ENCODE measurements at regions not wholly inside any gene's neighbourhood (a gene's known extent, or its start where the extent isn't known, plus 50 kb on each side); places are given as distances from the start of the nearest gene placed in this dataset.
"Not testable (repeated sequence)": the region's sequence is repeated elsewhere in the genome, so short reads cannot be mapped to it uniquely, and the experiment has no call there.

DNA sequence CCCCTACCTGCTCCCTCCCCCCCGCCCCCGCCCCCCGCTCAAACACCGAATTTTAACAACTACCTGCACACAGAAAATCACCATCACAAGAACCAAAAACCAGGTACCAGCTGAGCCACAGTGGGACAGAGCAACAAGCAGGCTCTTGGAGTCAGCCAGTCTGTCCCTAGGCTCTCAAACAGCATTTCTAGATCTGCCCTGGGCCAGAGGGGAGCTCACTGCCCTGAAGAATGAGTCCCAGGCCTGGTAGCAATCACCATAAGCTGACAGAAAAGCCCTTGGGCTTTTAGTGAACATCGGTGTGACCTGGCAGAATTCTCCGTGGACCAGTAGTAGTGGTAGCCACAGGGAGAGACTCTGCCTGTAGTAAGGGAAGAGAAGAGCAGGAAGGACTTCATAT, 58.3 kb downstream of the C11orf87 start:
- DNase-seq: no peak

DNA sequence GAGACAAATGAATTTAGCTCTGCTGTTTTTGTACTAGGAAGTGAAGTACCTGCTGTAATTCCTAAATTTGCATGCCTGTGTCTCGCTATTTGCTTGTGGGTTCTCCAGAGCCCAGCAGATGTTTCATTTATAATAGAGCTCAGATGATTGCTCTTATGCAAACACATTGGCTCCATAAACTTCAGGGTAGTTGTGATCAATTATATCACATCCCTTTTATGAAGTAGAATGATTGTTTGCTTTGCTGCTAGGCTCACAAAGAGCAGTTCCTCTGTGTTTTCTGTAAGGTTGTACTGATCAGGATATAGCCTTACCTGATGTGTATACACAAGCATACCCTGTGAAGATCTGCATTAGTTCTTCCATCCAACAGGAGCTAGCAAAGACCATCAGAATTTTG, 64.1 kb downstream of the C11orf87 start:
- peak; percentile 85 for DNase-seq

- no peak for DNase-seq
These were observed 69.1 kb downstream of the C11orf87 start for GRCh38 chr11:109490953-109491635.

- DNase-seq: no peak
These were observed 84.1 kb downstream of the C11orf87 start for GRCh38 chr11:109506115-109506514.

- DNase-seq: no peak
These were observed 85.3 kb downstream of the C11orf87 start for GRCh38 chr11:109507331-109507730.

GRCh38 chr11:109507836-109508561, 86.0 kb downstream of the C11orf87 start:
- no peak for DNase-seq

- no peak for DNase-seq
These were observed 87.0 kb downstream of the C11orf87 start for GRCh38 chr11:109508943-109509342.

- no peak for DNase-seq
These were observed 88.3 kb downstream of the C11orf87 start for GRCh38 chr11:109510316-109510715.

DNA sequence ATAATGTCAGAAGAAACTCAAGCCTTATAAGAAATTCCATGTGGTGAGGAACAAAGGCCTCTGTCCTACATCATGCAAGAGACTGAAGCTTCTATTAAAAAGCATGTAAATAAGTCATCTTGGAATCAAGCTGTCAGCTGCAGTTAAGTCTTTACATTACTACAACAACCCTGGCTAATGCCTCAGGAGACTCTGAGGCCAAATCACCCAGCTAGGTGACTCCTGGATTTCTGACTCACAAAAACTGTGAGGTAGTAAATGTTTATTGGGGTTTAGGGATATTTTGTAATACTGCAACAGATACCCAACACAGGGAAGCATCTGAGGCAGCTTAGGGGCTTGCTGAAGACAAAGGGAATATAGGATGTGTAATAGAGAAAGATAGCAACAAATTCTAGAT, 89.6 kb downstream of the C11orf87 start:
- DNase-seq: no peak

DNA sequence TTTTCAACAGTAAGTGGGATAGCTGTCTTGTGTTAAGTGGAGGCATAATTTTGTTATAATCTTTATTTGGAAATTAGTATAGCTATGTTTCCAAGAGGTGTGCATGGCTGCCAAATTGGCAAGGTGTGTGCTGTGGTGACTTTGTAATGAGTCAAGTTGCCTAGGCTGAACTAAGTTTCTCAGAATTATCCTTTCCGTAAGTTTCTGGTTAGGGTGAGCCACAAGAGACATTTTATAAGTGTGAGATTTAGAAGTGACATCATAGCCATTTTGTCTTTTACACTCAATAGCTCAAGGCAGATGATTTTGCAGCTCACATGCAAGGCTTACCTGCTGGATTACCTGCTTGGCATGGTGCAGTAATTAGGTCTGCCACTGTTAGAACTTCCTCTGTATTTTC, 90.3 kb downstream of the C11orf87 start:
- DNase-seq: no peak

DNA sequence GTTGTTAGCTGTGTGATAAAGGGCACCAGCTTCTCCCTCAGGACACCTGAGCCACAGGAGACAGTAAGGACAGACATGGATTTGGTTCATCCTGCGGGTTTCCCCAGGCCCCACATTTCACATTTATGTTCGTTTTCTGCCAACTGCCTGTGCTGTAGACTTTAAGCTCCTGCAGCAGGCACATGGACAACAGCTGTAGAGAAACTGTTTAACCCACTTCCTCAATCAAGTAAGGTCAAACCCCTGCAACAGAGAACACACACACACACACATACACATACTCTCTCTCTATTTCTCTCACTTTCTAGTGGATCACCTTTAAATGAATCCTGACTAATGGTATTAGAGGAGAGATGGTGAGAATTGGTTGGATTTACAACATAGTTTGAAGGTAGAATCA, 90.7 kb downstream of the C11orf87 start:
- no peak for DNase-seq

- DNase-seq: no peak
These were observed 92.5 kb downstream of the C11orf87 start for GRCh38 chr11:109514313-109515018.

- no peak for DNase-seq
These were observed 97.3 kb downstream of the C11orf87 start for GRCh38 chr11:109519253-109519652.

DNA sequence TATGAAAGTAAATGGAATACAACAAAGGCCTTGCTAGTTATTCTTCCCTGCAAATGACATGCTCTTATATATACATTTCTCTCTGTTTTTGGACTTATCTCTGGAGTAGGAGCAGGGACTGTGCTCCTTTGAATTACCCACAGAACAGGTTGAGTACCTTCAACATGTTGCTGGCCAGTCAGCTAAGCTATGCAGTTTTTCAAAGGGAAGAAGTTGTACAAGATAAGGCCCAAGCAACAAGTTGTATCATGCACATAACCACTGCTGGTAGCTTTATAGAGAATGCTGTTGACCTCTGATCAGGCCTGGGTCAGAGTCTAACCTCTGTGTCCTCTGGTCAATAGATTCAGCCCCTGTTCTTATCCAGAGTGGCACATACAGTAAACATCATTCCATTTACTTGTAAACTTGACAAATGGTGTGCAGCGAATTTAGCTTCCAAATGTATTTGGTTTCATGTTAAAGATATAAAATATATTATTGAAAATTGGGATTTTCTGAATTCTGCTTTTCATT, 99.6 kb downstream of the C11orf87 start:
- no peak for DNase-seq

DNA sequence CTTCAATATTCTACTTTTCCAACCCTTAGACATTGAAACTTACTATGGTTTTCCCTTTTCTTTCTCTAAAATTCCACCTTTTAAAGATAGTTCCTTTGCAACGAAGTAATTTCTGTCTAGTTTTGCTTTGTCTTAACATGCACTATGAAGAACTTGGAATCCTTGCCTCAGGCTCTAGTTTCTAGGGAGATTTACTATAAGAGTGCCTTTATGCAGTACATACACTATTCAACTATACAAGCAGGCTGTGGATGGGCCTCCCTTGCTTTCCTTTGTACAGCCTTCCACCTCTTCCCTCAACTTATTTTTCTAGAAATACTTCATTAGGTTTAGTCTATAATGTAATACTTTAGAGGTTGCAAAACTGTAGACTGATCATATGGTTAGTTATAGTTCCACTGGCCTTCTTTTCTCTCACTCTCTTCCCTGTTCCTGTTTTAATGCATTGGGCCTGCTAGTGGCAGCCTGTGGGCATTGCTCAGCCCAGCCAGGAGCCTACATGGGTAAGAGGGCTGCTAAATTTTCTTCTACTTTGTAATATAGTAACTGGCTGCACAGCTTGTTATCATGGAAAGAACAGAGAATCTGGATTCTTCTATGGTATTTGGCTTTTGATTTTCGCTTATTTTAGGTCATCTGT, 100.2 kb downstream of the C11orf87 start:
- no peak for DNase-seq

GRCh38 chr11:109525636-109526035, 103.6 kb downstream of the C11orf87 start:
- DNase-seq: not testable (repeated sequence)

GRCh38 chr11:109526061-109526460, 104.1 kb downstream of the C11orf87 start:
- no peak for DNase-seq

DNA sequence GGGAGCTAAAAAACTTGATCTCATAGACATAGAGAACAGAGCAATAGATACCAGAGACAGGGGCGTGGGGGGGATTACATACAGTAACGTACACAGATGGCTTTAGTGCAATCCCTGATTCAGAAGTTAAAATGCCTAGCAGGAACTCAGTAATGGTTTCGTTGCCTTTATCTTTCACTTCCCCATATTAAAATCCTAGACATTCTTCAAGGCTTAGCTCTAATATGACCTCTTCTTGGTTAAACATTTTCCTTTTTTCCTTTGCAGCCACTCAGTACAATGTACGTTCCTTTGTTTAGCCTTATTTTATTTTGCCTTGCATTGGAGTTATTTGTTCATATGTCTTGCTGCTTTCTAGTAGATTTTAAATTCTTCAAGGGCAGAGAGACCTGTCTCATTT, 104.9 kb downstream of the C11orf87 start:
- no peak for DNase-seq

DNA sequence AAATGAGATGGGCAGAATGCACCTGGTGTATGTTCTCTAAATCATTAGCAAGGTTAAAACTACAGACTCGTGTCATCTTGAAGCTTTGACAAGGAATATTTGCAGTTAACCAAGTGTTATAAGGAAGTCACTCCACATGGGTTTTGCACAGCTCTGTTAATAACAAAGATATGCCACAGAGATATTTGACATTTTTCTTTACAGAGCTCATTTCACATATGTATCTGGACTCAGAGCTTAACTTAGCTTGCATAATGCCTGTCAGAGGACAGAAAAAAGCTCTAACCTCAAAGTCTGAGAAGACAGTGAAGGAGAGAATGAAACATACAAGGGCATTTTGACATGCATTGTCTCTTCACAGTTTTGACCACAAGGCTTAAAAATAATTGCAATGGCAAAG, 105.5 kb downstream of the C11orf87 start:
- no peak for DNase-seq

GRCh38 chr11:109547356-109548027, 125.5 kb downstream of the C11orf87 start:
- DNase-seq: no peak

DNA sequence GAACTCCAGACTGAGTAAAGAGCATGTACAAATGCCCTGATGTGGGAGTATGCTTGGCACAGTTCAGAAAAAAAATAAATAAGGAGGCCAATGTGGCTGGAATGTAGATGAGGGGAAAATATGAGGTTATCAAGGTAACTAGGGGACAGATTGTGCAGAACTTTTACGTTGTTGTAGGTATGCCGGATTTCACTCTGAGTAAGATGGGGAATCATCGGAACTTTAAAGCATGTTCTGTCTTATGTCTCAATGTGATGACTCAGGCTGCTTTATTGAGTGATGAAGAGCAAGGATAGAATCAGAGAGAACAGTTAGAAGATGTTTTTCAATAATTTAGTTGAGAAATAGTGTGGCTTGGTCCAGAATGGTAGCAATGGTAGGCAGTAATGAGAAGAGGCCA, 130.4 kb downstream of the C11orf87 start:
- no peak for DNase-seq

DNA sequence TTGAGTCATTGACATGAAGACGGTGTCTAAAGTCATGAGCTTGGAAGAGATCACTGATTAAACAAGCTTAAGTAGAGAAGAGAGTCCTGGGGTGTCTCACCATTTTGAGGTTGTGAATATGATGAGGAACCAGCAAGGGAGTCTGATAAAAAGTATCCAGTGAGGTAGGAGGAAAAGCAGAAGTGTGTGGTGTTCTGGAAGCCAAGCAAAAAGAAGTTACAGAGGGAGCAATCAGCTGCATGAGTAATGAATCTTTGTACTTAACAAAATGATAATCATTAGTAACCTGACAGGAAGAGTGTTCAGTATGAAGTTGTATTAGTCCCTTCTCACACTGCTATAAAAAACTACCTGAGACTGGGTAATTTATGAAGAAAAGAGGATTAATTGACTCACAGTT, 131.3 kb downstream of the C11orf87 start:
- DNase-seq: no peak

- DNase-seq: no peak
These were observed 133.0 kb downstream of the C11orf87 start for GRCh38 chr11:109554951-109555350.
